GM18873 (cell line): ENCODE measurements at regions not wholly inside any gene's neighbourhood (a gene's known extent, or its start where the extent isn't known, plus 50 kb on each side); places are given as distances from the start of the nearest gene placed in this dataset.
"Not testable (repeated sequence)": the region's sequence is repeated elsewhere in the genome, so short reads cannot be mapped to it uniquely, and the experiment has no call there.

Source experiments
- ATAC-seq: cut with Tn5 transposase; IDR thresholded peaks from one replicate; pipeline ENCODE4 v1.9.1; 2021; ENCODE audit warnings: mild to moderate bottlenecking, moderate library complexity, moderate number of reproducible peaks; ENCODE audit not compliant: unreplicated experiment, low FRiP score

- no peak for ATAC-seq
Observed at GRCh38 chr14:34110531-34110930, 159.7 kb upstream of the EGLN3 start.

GRCh38 chr14:34107441-34107840, 156.6 kb upstream of the EGLN3 start:
- no peak for ATAC-seq

GRCh38 chr14:34106310-34106709, 155.4 kb upstream of the EGLN3 start:
- no peak for ATAC-seq

- no peak for ATAC-seq
Observed at GRCh38 chr14:34104489-34105397, 153.9 kb upstream of the EGLN3 start.

GRCh38 chr14:34103176-34103575, 152.3 kb upstream of the EGLN3 start:
- no peak for ATAC-seq

- no peak for ATAC-seq
Observed at GRCh38 chr14:34099635-34100034, 148.8 kb upstream of the EGLN3 start.

GRCh38 chr14:34098985-34099349, 148.1 kb upstream of the EGLN3 start:
- ATAC-seq = no peak

GRCh38 chr14:34098045-34098984, 147.4 kb upstream of the EGLN3 start:
- ATAC-seq = no peak

- no peak for ATAC-seq
Observed at GRCh38 chr14:34097644-34098043, 146.8 kb upstream of the EGLN3 start.

- ATAC-seq = no peak
Observed at GRCh38 chr14:34094384-34094783, 143.5 kb upstream of the EGLN3 start.

- ATAC-seq = no peak
Observed at GRCh38 chr14:34093883-34094282, 143.0 kb upstream of the EGLN3 start.

GRCh38 chr14:34090451-34090850, 139.6 kb upstream of the EGLN3 start:
- no peak for ATAC-seq

GRCh38 chr14:34088914-34089313, 138.0 kb upstream of the EGLN3 start:
- no peak for ATAC-seq

- peak; percentile 64 for ATAC-seq
Observed at GRCh38 chr14:34087571-34087970, 136.7 kb upstream of the EGLN3 start.

GRCh38 chr14:34086223-34086757, 135.4 kb upstream of the EGLN3 start:
- no peak for ATAC-seq

GRCh38 chr14:34085695-34086094, 134.8 kb upstream of the EGLN3 start:
- no peak for ATAC-seq

GRCh38 chr14:34081576-34082136, 130.8 kb upstream of the EGLN3 start:
- no peak for ATAC-seq

GRCh38 chr14:34081101-34081575, 130.3 kb upstream of the EGLN3 start:
- no peak for ATAC-seq

- not testable (repeated sequence) for ATAC-seq
Observed at GRCh38 chr14:34079643-34080042, 128.8 kb upstream of the EGLN3 start.

GRCh38 chr14:34078117-34078743, 127.4 kb upstream of the EGLN3 start:
- no peak for ATAC-seq
